HL-60 (cell line): ENCODE measurements at regions not wholly inside any gene's neighbourhood (a gene's known extent, or its start where the extent isn't known, plus 50 kb on each side); places are given as distances from the start of the nearest gene placed in this dataset.

Source experiments
- DNase-seq, 2 experiments: peaks; one replicate each; pipeline ENCODE4 v3.0.0-alpha.2; 2010 to 2020; ENCODE audit warnings: low read depth in 1 of 2, low spot score in 1 of 2
- H3K27ac ChIP-seq: fragments of 250-450 bp; sonication (Bioruptor Pico); replicated peaks from 2 replicates; pipeline ENCODE4 v1.5.1; 2020; ENCODE audit warnings: mild to moderate bottlenecking, moderate library complexity
- H3K27me3 ChIP-seq: fragments of 250-450 bp; sonication (Bioruptor Pico); 2 replicates; pipeline ENCODE4 v1.5.1; 2021; ENCODE audit warnings: mild to moderate bottlenecking, moderate library complexity; ENCODE audit not compliant: insufficient read depth, poor library complexity, severe bottlenecking
- H3K4me3 ChIP-seq: replicated peaks from 2 replicates; pipeline ENCODE4 v1.5.1; 2011; ENCODE audit warnings: mild to moderate bottlenecking, control low read depth, low read length; ENCODE audit not compliant: insufficient read depth
- GABPA ChIP-seq: IDR thresholded peaks from 2 replicates; pipeline ENCODE4 v1.6.1; 2012; ENCODE audit warnings: low read depth
- POLR2AphosphoS5 ChIP-seq: IDR thresholded peaks from 2 replicates; pipeline ENCODE4 v1.6.1; 2012; ENCODE audit warnings: low read depth
- SPI1 ChIP-seq: IDR thresholded peaks from 2 replicates; pipeline ENCODE4 v1.6.1; 2012; ENCODE audit warnings: low read depth, mild to moderate bottlenecking, borderline replicate concordance
- TF ChIP-seq, protein P1 (sequence below): IDR thresholded peaks from one replicate; pipeline ENCODE4 v1.5.1; 2011; ENCODE audit warnings: low read length, control low read depth, inconsistent platforms; ENCODE audit not compliant: insufficient read depth
- TF ChIP-seq, protein P2 (sequence below): IDR thresholded peaks from 2 replicates; pipeline ENCODE4 v1.6.1; 2012; ENCODE audit warnings: low read depth; ENCODE audit not compliant: insufficient replicate concordance

DNA sequence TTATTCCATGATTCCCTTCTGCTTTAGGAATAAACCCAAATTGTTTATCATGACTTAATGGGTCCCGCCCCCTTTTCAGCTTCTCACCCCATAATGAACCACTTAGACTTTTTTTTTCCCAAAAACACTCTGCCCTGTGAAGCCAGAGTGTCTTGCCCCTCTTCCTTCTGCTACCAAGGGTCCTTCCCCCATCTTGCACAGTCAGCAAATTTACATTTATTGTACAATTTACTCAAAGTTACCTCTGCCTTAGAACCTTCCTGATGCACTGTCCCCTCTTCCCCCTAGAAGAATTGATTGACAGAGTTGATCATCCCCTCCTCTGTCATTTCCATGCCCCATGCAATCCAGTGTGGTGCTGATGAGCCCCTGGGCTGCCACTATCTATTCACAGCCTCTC, 101.5 kb upstream of the PPP2R3A start:
- no peak overlapping the region for H3K27ac ChIP-seq
- H3K4me3 ChIP-seq: no peak overlapping the region
- no peak for DNase-seq
- no peaks in the 10 kb centered on the region for H3K27me3 ChIP-seq
- TF ChIP-seq POLR2AphosphoS5 (no peak), SPI1 (no peak), GABPA (no peak)
- TF ChIP-seq, protein P1, sequence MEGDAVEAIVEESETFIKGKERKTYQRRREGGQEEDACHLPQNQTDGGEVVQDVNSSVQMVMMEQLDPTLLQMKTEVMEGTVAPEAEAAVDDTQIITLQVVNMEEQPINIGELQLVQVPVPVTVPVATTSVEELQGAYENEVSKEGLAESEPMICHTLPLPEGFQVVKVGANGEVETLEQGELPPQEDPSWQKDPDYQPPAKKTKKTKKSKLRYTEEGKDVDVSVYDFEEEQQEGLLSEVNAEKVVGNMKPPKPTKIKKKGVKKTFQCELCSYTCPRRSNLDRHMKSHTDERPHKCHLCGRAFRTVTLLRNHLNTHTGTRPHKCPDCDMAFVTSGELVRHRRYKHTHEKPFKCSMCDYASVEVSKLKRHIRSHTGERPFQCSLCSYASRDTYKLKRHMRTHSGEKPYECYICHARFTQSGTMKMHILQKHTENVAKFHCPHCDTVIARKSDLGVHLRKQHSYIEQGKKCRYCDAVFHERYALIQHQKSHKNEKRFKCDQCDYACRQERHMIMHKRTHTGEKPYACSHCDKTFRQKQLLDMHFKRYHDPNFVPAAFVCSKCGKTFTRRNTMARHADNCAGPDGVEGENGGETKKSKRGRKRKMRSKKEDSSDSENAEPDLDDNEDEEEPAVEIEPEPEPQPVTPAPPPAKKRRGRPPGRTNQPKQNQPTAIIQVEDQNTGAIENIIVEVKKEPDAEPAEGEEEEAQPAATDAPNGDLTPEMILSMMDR: no peak
- TF ChIP-seq, protein P2, sequence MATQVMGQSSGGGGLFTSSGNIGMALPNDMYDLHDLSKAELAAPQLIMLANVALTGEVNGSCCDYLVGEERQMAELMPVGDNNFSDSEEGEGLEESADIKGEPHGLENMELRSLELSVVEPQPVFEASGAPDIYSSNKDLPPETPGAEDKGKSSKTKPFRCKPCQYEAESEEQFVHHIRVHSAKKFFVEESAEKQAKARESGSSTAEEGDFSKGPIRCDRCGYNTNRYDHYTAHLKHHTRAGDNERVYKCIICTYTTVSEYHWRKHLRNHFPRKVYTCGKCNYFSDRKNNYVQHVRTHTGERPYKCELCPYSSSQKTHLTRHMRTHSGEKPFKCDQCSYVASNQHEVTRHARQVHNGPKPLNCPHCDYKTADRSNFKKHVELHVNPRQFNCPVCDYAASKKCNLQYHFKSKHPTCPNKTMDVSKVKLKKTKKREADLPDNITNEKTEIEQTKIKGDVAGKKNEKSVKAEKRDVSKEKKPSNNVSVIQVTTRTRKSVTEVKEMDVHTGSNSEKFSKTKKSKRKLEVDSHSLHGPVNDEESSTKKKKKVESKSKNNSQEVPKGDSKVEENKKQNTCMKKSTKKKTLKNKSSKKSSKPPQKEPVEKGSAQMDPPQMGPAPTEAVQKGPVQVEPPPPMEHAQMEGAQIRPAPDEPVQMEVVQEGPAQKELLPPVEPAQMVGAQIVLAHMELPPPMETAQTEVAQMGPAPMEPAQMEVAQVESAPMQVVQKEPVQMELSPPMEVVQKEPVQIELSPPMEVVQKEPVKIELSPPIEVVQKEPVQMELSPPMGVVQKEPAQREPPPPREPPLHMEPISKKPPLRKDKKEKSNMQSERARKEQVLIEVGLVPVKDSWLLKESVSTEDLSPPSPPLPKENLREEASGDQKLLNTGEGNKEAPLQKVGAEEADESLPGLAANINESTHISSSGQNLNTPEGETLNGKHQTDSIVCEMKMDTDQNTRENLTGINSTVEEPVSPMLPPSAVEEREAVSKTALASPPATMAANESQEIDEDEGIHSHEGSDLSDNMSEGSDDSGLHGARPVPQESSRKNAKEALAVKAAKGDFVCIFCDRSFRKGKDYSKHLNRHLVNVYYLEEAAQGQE: no peak

DNA sequence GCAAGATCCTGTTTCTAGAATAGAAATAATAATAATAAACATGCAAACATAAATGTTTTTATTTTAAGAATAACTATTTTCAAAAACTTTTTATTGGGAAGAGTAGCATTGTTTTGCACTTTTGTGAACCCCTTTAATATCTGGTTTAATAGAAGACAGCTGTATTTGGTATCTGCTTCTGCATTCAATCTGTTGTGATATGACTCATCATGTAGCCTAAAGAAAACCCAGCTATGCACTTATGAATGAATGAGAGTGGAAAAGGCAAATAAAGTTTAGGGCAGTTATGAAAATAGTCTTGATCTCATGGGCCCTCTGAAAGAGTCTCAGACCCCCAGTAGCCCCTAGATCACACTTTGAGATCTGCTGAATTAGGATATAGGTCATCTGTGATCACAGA, 100.4 kb upstream of the PPP2R3A start:
- no peak overlapping the region for H3K27ac ChIP-seq
- DNase-seq: no peak
- H3K4me3 ChIP-seq: no peak overlapping the region
- TF ChIP-seq SPI1: no peak
- TF ChIP-seq GABPA: no peak
- TF ChIP-seq, protein P2: no peak
- TF ChIP-seq POLR2AphosphoS5: no peak
- TF ChIP-seq, protein P1: no peak
- no peaks in the 10 kb centered on the region for H3K27me3 ChIP-seq

DNA sequence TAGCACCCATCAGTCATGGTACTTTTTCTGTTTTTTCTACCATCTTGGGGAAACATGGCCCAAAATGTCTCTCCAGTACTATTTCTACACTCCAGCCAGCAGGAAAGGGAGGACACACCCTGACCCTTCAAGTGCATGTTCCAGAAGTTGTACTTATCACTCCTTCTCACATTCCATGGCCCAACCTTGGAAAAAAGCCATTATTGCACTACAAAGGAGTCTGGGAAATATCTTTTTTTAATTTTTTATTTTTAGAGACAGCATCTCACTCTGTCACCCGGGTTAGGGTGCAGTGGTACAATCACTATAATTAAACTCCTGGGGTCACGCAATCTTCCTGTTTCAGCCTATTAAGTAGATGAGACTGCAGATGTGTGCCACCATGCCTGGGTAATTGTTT, 100.0 kb upstream of the PPP2R3A start:
- Histone ChIP-seq H3K27me3 (no peaks in the 10 kb centered on the region), H3K27ac (no peak overlapping the region), H3K4me3 (no peak overlapping the region)
- TF ChIP-seq, protein P2: no peak
- TF ChIP-seq SPI1: no peak
- no peak for TF ChIP-seq POLR2AphosphoS5
- TF ChIP-seq, protein P1: no peak
- TF ChIP-seq GABPA: no peak
- no peak for DNase-seq
